ENCODE measurements at regions not wholly inside any gene's neighbourhood (a gene's known extent, or its start where the extent isn't known, plus 50 kb on each side); places are given as distances from the start of the nearest gene placed in this dataset.
"Not testable (repeated sequence)": the region's sequence is repeated elsewhere in the genome, so short reads cannot be mapped to it uniquely, and the experiment has no call there.

DNA sequence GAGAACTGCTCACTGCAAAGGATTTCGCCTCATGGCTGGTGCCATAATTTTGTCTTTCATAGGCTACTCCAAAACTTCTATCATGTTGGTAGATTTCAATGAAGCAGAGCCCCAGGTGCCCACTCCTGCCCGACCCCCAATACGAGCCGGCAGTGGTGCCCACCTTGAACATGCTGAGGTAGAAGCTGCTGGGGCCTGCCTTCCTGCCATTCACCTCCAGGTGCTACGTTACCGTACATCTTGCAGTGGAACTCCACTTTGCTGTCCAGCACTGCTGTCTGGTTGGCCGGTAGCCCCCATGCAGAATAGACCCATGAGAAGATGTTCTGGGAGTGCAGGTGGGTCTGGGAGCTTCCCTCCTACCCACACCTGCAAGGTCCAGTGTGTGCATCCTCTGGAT, 502.8 kb upstream of the TBL1XR1 start:
- no peak for DNase-seq (ENCODE audit: low spot score in 2 of 2)
- TF ChIP-seq POLR2A (IDR thresholded peaks at IDR 0.05) (no peak), POLR2AphosphoS5 (IDR thresholded peaks at IDR 0.05) (no peak)
- TF ChIP-seq, protein P1, sequence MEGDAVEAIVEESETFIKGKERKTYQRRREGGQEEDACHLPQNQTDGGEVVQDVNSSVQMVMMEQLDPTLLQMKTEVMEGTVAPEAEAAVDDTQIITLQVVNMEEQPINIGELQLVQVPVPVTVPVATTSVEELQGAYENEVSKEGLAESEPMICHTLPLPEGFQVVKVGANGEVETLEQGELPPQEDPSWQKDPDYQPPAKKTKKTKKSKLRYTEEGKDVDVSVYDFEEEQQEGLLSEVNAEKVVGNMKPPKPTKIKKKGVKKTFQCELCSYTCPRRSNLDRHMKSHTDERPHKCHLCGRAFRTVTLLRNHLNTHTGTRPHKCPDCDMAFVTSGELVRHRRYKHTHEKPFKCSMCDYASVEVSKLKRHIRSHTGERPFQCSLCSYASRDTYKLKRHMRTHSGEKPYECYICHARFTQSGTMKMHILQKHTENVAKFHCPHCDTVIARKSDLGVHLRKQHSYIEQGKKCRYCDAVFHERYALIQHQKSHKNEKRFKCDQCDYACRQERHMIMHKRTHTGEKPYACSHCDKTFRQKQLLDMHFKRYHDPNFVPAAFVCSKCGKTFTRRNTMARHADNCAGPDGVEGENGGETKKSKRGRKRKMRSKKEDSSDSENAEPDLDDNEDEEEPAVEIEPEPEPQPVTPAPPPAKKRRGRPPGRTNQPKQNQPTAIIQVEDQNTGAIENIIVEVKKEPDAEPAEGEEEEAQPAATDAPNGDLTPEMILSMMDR (IDR thresholded peaks at IDR 0.05): no peak
- Histone ChIP-seq H3K4me1 (no peaks in the 10 kb centered on the region), H3K4me3 (no peak overlapping the region), H3K36me3 (no peaks in the 10 kb centered on the region), H3K27me3 (no peaks in the 10 kb centered on the region), H3K27ac (no peak overlapping the region), H3K9me3 (no peaks in the 10 kb centered on the region)
- intact Hi-C loops (cut with DNase I; ENCODE audit: low total_unique reads): no loop called here

DNA sequence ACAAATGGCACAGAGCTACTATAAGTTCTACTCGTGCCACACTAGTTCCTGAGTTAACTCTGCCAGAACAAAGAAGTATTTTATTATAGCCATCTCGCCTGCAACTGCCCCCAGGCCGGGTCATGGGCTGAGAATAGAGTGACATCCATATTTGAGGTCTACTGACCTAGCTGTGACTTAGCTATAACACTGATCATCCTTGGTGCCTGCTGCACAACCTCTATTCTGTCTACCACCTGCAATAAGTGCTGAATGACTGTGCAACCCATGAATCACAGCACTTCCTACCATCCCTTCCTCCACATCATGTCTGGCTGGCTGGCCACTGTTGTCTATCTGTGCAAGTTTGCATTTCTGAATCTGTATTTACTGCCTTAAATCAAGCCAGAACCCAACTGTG, 506.5 kb upstream of the TBL1XR1 start:
- no peaks in the 10 kb centered on the region for H3K4me1 ChIP-seq
- H3K36me3 ChIP-seq: no peaks in the 10 kb centered on the region
- H3K4me3 ChIP-seq: no peak overlapping the region
- TF ChIP-seq POLR2AphosphoS5 (IDR thresholded peaks at IDR 0.05) (no peak), POLR2A (IDR thresholded peaks at IDR 0.05) (no peak)
- TF ChIP-seq, protein P1 (IDR thresholded peaks at IDR 0.05): no peak
- no peaks in the 10 kb centered on the region for H3K27me3 ChIP-seq
- DNase-seq (ENCODE audit: low spot score in 2 of 2): no peak
- intact Hi-C loops (cut with DNase I; ENCODE audit: low total_unique reads): no loop called here
- no peak overlapping the region for H3K27ac ChIP-seq
- H3K9me3 ChIP-seq: no peaks in the 10 kb centered on the region

DNA sequence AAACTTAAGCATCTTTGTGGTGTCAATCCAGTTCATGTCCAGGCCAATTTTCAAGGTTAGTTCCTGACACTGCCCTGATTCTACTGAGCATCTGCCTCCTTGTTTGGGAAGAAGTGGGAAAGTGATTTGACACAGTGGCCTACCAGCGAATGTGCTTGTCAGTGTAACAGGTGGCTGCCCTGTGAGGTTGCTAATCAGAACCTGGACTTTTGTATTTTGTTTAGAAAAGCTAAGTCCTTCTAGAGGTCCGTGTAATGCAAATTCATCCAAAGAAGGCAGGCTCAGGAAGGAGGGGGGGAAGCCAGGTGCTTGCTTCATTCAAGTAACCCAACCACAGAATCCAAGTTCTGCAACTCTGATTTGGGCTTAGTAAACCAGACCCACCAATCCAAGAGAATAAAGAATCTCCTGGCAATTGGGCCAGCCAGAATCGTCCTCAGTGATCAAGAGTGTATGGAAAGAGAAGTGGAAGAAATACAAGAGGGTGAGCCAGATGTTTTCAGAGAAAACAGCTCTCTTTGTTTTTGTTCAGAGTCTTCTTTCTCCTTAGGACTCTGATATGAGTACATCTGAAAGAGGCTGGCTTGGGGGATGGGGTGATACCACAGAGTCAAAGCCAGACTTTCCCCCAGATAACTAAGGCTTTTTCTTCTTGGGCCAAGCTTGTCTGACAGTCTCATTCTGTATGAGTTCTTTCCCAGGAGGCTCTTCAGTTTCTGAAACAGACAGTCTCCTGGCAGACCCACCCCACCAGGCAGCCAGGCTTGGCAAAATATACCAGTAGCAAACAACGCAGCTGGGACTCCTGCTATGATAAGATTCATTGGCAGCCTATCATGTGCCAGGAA, 508.9 kb upstream of the TBL1XR1 start:
- TF ChIP-seq POLR2AphosphoS5 (IDR thresholded peaks at IDR 0.05) (no peak), POLR2A (IDR thresholded peaks at IDR 0.05) (no peak)
- TF ChIP-seq, protein P1 (IDR thresholded peaks at IDR 0.05): no peak
- intact Hi-C loops (cut with DNase I; ENCODE audit: low total_unique reads): no loop called here
- H3K4me3 ChIP-seq: no peak overlapping the region
- no peak overlapping the region for H3K27ac ChIP-seq
- H3K9me3 ChIP-seq: no peaks in the 10 kb centered on the region
- no peaks in the 10 kb centered on the region for H3K36me3 ChIP-seq
- DNase-seq (ENCODE audit: low spot score in 2 of 2): no peak
- H3K4me1 ChIP-seq: no peaks in the 10 kb centered on the region
- no peaks in the 10 kb centered on the region for H3K27me3 ChIP-seq

DNA sequence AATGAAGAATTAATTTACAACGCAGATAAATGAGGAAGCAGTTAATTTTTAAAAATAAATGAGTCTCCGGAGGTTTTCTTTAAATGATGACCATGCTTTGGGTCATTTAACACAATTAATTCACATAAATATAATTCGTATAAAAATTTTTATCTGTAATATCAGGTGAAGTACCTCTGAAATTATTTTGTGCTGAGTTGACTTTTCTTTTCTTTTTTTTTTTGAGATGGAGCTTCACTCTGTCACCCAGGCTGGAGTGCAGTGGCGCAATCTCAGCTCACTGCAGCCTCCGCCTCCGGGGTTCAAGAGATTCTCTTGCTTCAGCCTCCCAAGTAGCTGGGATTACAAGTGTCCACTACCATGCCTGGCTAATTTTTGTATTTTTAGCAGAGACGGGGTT, 512.2 kb upstream of the TBL1XR1 start:
- DNase-seq (ENCODE audit: low spot score in 2 of 2); H3K4me1 ChIP-seq; H3K4me3 ChIP-seq; H3K27ac ChIP-seq; H3K27me3 ChIP-seq; H3K9me3 ChIP-seq; intact Hi-C loops (cut with DNase I; ENCODE audit: low total_unique reads); H3K36me3 ChIP-seq: not testable (repeated sequence)

DNA sequence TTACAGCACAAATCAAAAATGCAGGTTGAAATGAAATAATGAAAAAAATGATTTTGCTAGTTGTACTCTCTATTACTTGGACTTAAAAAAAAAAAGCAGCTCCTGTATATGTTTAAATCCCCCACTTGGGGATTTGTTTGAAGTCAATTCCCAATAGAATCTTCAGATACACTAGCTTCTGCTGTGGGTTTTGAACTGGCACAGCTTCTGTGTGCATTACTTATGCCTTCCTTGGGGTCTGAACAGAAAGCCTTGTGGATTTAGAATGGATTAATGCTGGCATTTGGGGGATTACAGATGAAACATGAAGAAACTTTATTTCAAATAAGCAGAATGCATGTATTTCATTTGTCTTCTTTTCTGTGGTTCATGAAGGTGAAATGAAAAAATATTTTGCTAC, 513.2 kb upstream of the TBL1XR1 start:
- Histone ChIP-seq H3K4me3 (no peak overlapping the region), H3K4me1 (no peaks in the 10 kb centered on the region), H3K27me3 (no peaks in the 10 kb centered on the region), H3K36me3 (no peaks in the 10 kb centered on the region), H3K27ac (no peak overlapping the region), H3K9me3 (no peaks in the 10 kb centered on the region)
- TF ChIP-seq POLR2AphosphoS5 (IDR thresholded peaks at IDR 0.05): no peak
- TF ChIP-seq, protein P1 (IDR thresholded peaks at IDR 0.05): no peak
- no peak for DNase-seq (ENCODE audit: low spot score in 2 of 2)
- intact Hi-C loops (cut with DNase I; ENCODE audit: low total_unique reads): no loop called here

All from breast epithelium (tissue), 4 donors.